Chondrocyte (in vitro differentiated cells): ENCODE measurements at regions not wholly inside any gene's neighbourhood (a gene's known extent, or its start where the extent isn't known, plus 50 kb on each side); places are given as distances from the start of the nearest gene placed in this dataset.

Source experiments
- DNase-seq: peaks from one replicate; pipeline ENCODE4 v3.0.0; 2021; ENCODE audit warnings: mixed read lengths, low spot score
- H3K27ac Mint-ChIP-seq: one replicate; pipeline ENCODE4 v1.8.0; 2021; ENCODE audit warnings: mild to moderate bottlenecking, moderate library complexity, mixed read lengths; ENCODE audit not compliant: unreplicated experiment
- H3K27me3 Mint-ChIP-seq: 2 replicates; pipeline ENCODE4 v1.8.0; 2021; ENCODE audit warnings: low read depth, mixed read lengths
- H3K36me3 Mint-ChIP-seq: 2 replicates; pipeline ENCODE4 v1.8.0; 2021; ENCODE audit warnings: low read depth, mixed read lengths
- H3K4me1 Mint-ChIP-seq: 2 replicates; pipeline ENCODE4 v1.8.0; 2021; ENCODE audit warnings: low read depth, mild to moderate bottlenecking, mixed read lengths
- H3K4me3 Mint-ChIP-seq: one replicate; pipeline ENCODE4 v1.8.0; 2021; ENCODE audit warnings: mild to moderate bottlenecking, moderate library complexity, mixed read lengths; ENCODE audit not compliant: unreplicated experiment
- H3K9me3 Mint-ChIP-seq: 2 replicates; pipeline ENCODE4 v1.8.0; 2021; ENCODE audit warnings: low read depth, mixed read lengths
- CTCF ChIP-seq: fragments of 200-600 bp; sonication (generic); IDR thresholded peaks from 2 replicates; pipeline ENCODE4 v1.5.0; 2021; ENCODE audit warnings: antibody characterized with exemption, mild to moderate bottlenecking, moderate library complexity

- Mint-ChIP-seq H3K9me3 (peaks cover 13% of the 10 kb centered on the region), H3K36me3 (peaks cover 1% of the 10 kb centered on the region), H3K27me3 (no peaks in the 10 kb centered on the region), H3K27ac (no peak overlapping the region), H3K4me3 (no peak overlapping the region), H3K4me1 (peaks cover 4% of the 10 kb centered on the region)
- DNase-seq, result no peak
- TF ChIP-seq CTCF, result no peak
Measured at GRCh38 chr6:21429291-21429690, 164.3 kb upstream of the SOX4 start.

GRCh38 chr6:21431526-21431925 is 162.0 kb upstream of the SOX4 start:
- no peaks in the 10 kb centered on the region for H3K27me3 Mint-ChIP-seq
- TF ChIP-seq CTCF, result no peak
- H3K36me3 Mint-ChIP-seq, result no peaks in the 10 kb centered on the region

GRCh38 chr6:21436625-21437024 is 156.9 kb upstream of the SOX4 start:
- H3K27ac Mint-ChIP-seq, result no peak overlapping the region
- H3K36me3 Mint-ChIP-seq, result no peaks in the 10 kb centered on the region

More at GRCh38 chr6:21431526-21431925, 162.0 kb upstream of the SOX4 start:
- H3K4me3 Mint-ChIP-seq, result no peak overlapping the region
- no peak for DNase-seq
- no peak overlapping the region for H3K27ac Mint-ChIP-seq
- peaks cover 4% of the 10 kb centered on the region for H3K4me1 Mint-ChIP-seq
- peaks cover 6% of the 10 kb centered on the region for H3K9me3 Mint-ChIP-seq

GRCh38 chr6:21437581-21437980 is 156.0 kb upstream of the SOX4 start:
- Mint-ChIP-seq H3K4me1 (peaks cover 4% of the 10 kb centered on the region), H3K4me3 (no peak overlapping the region), H3K9me3 (no peaks in the 10 kb centered on the region), H3K27me3 (no peaks in the 10 kb centered on the region), H3K27ac (no peak overlapping the region), H3K36me3 (no peaks in the 10 kb centered on the region)
- TF ChIP-seq CTCF, result no peak
- DNase-seq, result no peak

More at GRCh38 chr6:21436625-21437024, 156.9 kb upstream of the SOX4 start:
- no peaks in the 10 kb centered on the region for H3K27me3 Mint-ChIP-seq
- H3K9me3 Mint-ChIP-seq, result no peaks in the 10 kb centered on the region
- no peak overlapping the region for H3K4me3 Mint-ChIP-seq
- peaks cover 4% of the 10 kb centered on the region for H3K4me1 Mint-ChIP-seq
- no peak for TF ChIP-seq CTCF
- DNase-seq, result no peak

GRCh38 chr6:21438237-21438985 is 155.1 kb upstream of the SOX4 start:
- peaks cover 4% of the 10 kb centered on the region for H3K4me1 Mint-ChIP-seq
- H3K27ac Mint-ChIP-seq, result no peak overlapping the region
- DNase-seq, result no peak

More at GRCh38 chr6:21438237-21438985, 155.1 kb upstream of the SOX4 start:
- no peaks in the 10 kb centered on the region for H3K36me3 Mint-ChIP-seq
- H3K4me3 Mint-ChIP-seq, result no peak overlapping the region
- H3K9me3 Mint-ChIP-seq, result no peaks in the 10 kb centered on the region
- TF ChIP-seq CTCF, result no peak
- no peaks in the 10 kb centered on the region for H3K27me3 Mint-ChIP-seq
